H9 (cell line): ENCODE measurements at regions not wholly inside any gene's neighbourhood (a gene's known extent, or its start where the extent isn't known, plus 50 kb on each side); places are given as distances from the start of the nearest gene placed in this dataset.

ENCODE experiments used
- DNase-seq: peaks from one replicate; pipeline ENCODE4 v3.0.0-alpha.2; 2017
- H2AFZ ChIP-seq: one replicate; pipeline ENCODE4 v1.6.1; 2013; ENCODE audit warnings: mild to moderate bottlenecking, low read length, control low read depth, moderate library complexity
- H2AK5ac ChIP-seq: 2 replicates; pipeline ENCODE4 v1.6.1; 2013; ENCODE audit warnings: low read length, control low read depth, mixed read lengths; ENCODE audit not compliant: insufficient read length
- H2BK120ac ChIP-seq: one replicate; pipeline ENCODE4 v1.6.1; 2013; ENCODE audit warnings: low read depth, mild to moderate bottlenecking, low read length, control low read depth, inconsistent platforms; ENCODE audit not compliant: poor library complexity, severe bottlenecking
- H2BK12ac ChIP-seq: 2 replicates; pipeline ENCODE4 v1.6.1; 2013; ENCODE audit warnings: low read length, control low read depth, mixed read lengths, low read depth; ENCODE audit not compliant: insufficient read length
- H2BK15ac ChIP-seq: 2 replicates; pipeline ENCODE4 v1.6.1; 2013; ENCODE audit warnings: low read depth, low read length, control low read depth
- H2BK20ac ChIP-seq: one replicate; pipeline ENCODE4 v1.6.1; 2013; ENCODE audit warnings: low read depth, mild to moderate bottlenecking, low read length, control low read depth, inconsistent platforms; ENCODE audit not compliant: poor library complexity, severe bottlenecking
- H2BK5ac ChIP-seq: 2 replicates; pipeline ENCODE4 v1.6.1; 2013; ENCODE audit warnings: low read length, control low read depth, mixed read lengths; ENCODE audit not compliant: insufficient read length
- H3K14ac ChIP-seq: 2 replicates; pipeline ENCODE4 v1.6.1; 2013; ENCODE audit warnings: low read length, control low read depth; ENCODE audit not compliant: insufficient read depth
- H3K18ac ChIP-seq: 2 replicates; pipeline ENCODE4 v1.6.1; 2013; ENCODE audit warnings: low read depth, mild to moderate bottlenecking, mixed read lengths, low read length, control low read depth; ENCODE audit not compliant: insufficient read length
- H3K23ac ChIP-seq: 2 replicates; pipeline ENCODE4 v1.6.1; 2013; ENCODE audit warnings: low read length, control low read depth, mixed read lengths, low read depth; ENCODE audit not compliant: insufficient read length
- H3K23me2 ChIP-seq: 2 replicates; pipeline ENCODE4 v1.6.1; 2013; ENCODE audit warnings: low read depth, mild to moderate bottlenecking, mixed read lengths, low read length, control low read depth; ENCODE audit not compliant: insufficient read length, poor library complexity, severe bottlenecking
- H3K27ac ChIP-seq: 2 replicates; pipeline ENCODE4 v1.5.1; 2013; ENCODE audit warnings: low read length, control low read depth, mixed read lengths, low read depth; ENCODE audit not compliant: insufficient read length
- H3K27me3 ChIP-seq: 2 replicates; pipeline ENCODE4 v1.6.1; 2013; ENCODE audit warnings: low read length, control low read depth, inconsistent platforms; ENCODE audit not compliant: insufficient read depth
- H3K4ac ChIP-seq: 2 replicates; pipeline ENCODE4 v1.6.1; 2013; ENCODE audit warnings: low read depth, mild to moderate bottlenecking, control low read depth, inconsistent platforms, low read length, moderate library complexity
- H3K4me1 ChIP-seq: 2 replicates; pipeline ENCODE4 v1.6.1; 2013; ENCODE audit warnings: low read length, control low read depth, inconsistent platforms; ENCODE audit not compliant: insufficient read depth
- H3K4me2 ChIP-seq: 2 replicates; pipeline ENCODE4 v1.6.1; 2013; ENCODE audit warnings: low read length, control low read depth, mixed read lengths; ENCODE audit not compliant: insufficient read length, insufficient read depth
- H3K56ac ChIP-seq: 2 replicates; pipeline ENCODE4 v1.6.1; 2013; ENCODE audit warnings: low read depth, mild to moderate bottlenecking, mixed read lengths, low read length, control low read depth; ENCODE audit not compliant: insufficient read length
- H3K79me1 ChIP-seq: 2 replicates; pipeline ENCODE4 v1.6.1; 2013; ENCODE audit warnings: low read depth, mild to moderate bottlenecking, moderate library complexity, low read length, control low read depth, inconsistent platforms; ENCODE audit not compliant: insufficient read depth, poor library complexity, severe bottlenecking
- H3K79me2 ChIP-seq: 2 replicates; pipeline ENCODE4 v1.6.1; 2013; ENCODE audit warnings: low read length, control low read depth, inconsistent platforms; ENCODE audit not compliant: insufficient read depth
- H3K9ac ChIP-seq: 2 replicates; pipeline ENCODE4 v1.6.1; 2013; ENCODE audit warnings: low read length, control low read depth, mixed read lengths; ENCODE audit not compliant: insufficient read length; ENCODE audit errors: extremely low read depth
- H3K9me3 ChIP-seq: one replicate; pipeline ENCODE4 v1.6.1; 2013; ENCODE audit warnings: low read depth, low read length, inconsistent platforms; ENCODE audit not compliant: control insufficient read depth
- H3T11ph ChIP-seq: one replicate; pipeline ENCODE4 v1.6.1; 2013; ENCODE audit warnings: mild to moderate bottlenecking, low read length, control low read depth, inconsistent platforms
- H4K20me1 ChIP-seq: one replicate; pipeline ENCODE4 v1.6.1; 2013; ENCODE audit not compliant: control insufficient read depth, insufficient read length, insufficient read depth
- H4K5ac ChIP-seq: 2 replicates; pipeline ENCODE4 v1.6.1; 2013; ENCODE audit warnings: low read depth, mild to moderate bottlenecking, mixed read lengths, low read length, control low read depth; ENCODE audit not compliant: insufficient read length
- H4K8ac ChIP-seq: replicated peaks from 2 replicates; pipeline ENCODE4 v1.6.1; 2013; ENCODE audit warnings: low read length, control low read depth, mixed read lengths, low read depth; ENCODE audit not compliant: insufficient read length
- H4K91ac ChIP-seq: 2 replicates; pipeline ENCODE4 v1.6.1; 2013; ENCODE audit warnings: low read depth, mild to moderate bottlenecking, moderate library complexity, mixed read lengths, low read length, control low read depth; ENCODE audit not compliant: insufficient read length
- H3K27ac Mint-ChIP-seq, 3 experiments: 2 replicates in 2 of 3; 3 replicates in 1 of 3; pipeline ENCODE4 v1.8.0; 2020 to 2021; ENCODE audit warnings: mixed read lengths in 3 of 3, mild to moderate bottlenecking in 1 of 3, moderate library complexity in 1 of 3
- H3K27me3 Mint-ChIP-seq: 2 replicates; pipeline ENCODE4 v1.8.0; 2021; ENCODE audit warnings: low read depth, mild to moderate bottlenecking, moderate library complexity, mixed read lengths
- H3K36me3 Mint-ChIP-seq, 3 experiments: 2 replicates in 2 of 3; 3 replicates in 1 of 3; pipeline ENCODE4 v1.8.0; 2020 to 2021; ENCODE audit warnings: low read depth in 3 of 3, mixed read lengths in 3 of 3; ENCODE audit not compliant: insufficient read depth in 1 of 3
- H3K4me1 Mint-ChIP-seq, 2 experiments: 2 replicates each; pipeline ENCODE4 v1.8.0; 2020; ENCODE audit warnings: mixed read lengths in 2 of 2
- H3K4me3 Mint-ChIP-seq, 2 experiments: 2 replicates in 1 of 2; 3 replicates in 1 of 2; pipeline ENCODE4 v1.8.0; 2020 to 2021; ENCODE audit warnings: mild to moderate bottlenecking in 2 of 2, mixed read lengths in 2 of 2, moderate library complexity in 1 of 2
- H3K9me3 Mint-ChIP-seq, 2 experiments: 2 replicates in 1 of 2; 3 replicates in 1 of 2; pipeline ENCODE4 v1.8.0; 2020; ENCODE audit warnings: mild to moderate bottlenecking in 2 of 2, mixed read lengths in 2 of 2, moderate library complexity in 1 of 2
- CTCF ChIP-seq: fragments of 200-600 bp; sonication (generic); conservative IDR thresholded peaks from 3 replicates; pipeline ENCODE4 v1.8.0; 2021; ENCODE audit warnings: antibody characterized with exemption, mild to moderate bottlenecking
- WGBS: extraction: QIAGEN DNeasy Blood & Tissue Kit; methylation state at CpG from one replicate; pipeline ENCODE4 v1.1.7; 2013; ENCODE audit warnings: missing lambda C conversion rate, low lambda C conversion rate, mixed read lengths; ENCODE audit not compliant: insufficient read length; ENCODE audit errors: extremely low coverage; 5-methylcytosine and 5-hydroxymethylcytosine counted together

DNA sequence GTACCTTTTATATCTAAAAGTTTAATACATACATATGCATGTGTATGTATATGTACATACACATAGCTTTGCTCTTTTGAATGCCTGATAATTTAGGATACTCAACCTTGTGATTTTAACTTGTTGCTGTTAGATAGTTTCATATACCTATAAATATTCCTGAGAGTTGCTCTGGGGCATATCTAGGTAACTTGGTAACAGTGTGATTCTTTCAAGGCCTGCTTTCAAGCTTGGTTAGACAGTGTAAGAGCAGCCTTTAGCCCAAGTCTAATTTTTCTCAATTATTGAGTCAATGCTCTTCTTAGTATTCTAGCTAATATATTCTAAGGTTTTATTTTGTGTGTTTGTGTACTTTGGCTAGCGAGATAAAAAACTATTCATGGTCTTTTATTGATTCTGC is 762.1 kb upstream of the MIR17HG start:
- Histone ChIP-seq H3K23ac (no peak overlapping the region), H2BK120ac (no peak overlapping the region), H3K4me1 (no peaks in the 10 kb centered on the region), H2AK5ac (no peak overlapping the region), H2BK12ac (no peak overlapping the region), H3K4me2 (no peak overlapping the region), H2AFZ (no peak overlapping the region), H3K18ac (no peak overlapping the region), H4K8ac (no peak overlapping the region), H3K4ac (no peak overlapping the region), H2BK5ac (no peak overlapping the region), H3K23me2 (no peaks in the 10 kb centered on the region), H3K14ac (no peak overlapping the region), H2BK15ac (no peak overlapping the region), H2BK20ac (no peak overlapping the region), H3K27me3 (no peaks in the 10 kb centered on the region), H4K5ac (no peak overlapping the region), H3K9ac (no peak overlapping the region), H4K20me1 (no peaks in the 10 kb centered on the region), H3K9me3 (no peaks in the 10 kb centered on the region), H3K79me2 (no peaks in the 10 kb centered on the region), H3K56ac (no peak overlapping the region), H3T11ph (no peak overlapping the region), H4K91ac (no peak overlapping the region), H3K79me1 (no peaks in the 10 kb centered on the region), H3K27ac (no peak overlapping the region)
- TF ChIP-seq CTCF, result no peak
- no peaks in the 10 kb centered on the region for H3K27me3 Mint-ChIP-seq
- no peak for DNase-seq
- H3K27ac Mint-ChIP-seq, result no peak overlapping the region
- H3K36me3 Mint-ChIP-seq, result no peaks in the 10 kb centered on the region; a peak in 1 of 7 replicates
- WGBS, result no CpG with 5 or more reads among the region's 1 CpG
- H3K9me3 Mint-ChIP-seq, result no peaks in the 10 kb centered on the region; a peak in 1 of 5 replicates
- H3K4me1 Mint-ChIP-seq, result no peaks in the 10 kb centered on the region
- no peak overlapping the region for H3K4me3 Mint-ChIP-seq
